H1 (cell line): ENCODE measurements at regions not wholly inside any gene's neighbourhood (a gene's known extent, or its start where the extent isn't known, plus 50 kb on each side); places are given as distances from the start of the nearest gene placed in this dataset.

ENCODE experiments used
- CHD7 ChIP-seq: fragments of 300-600 bp; sonication (generic); IDR thresholded peaks from 2 replicates; pipeline ENCODE4 v1.7.1; 2012; ENCODE audit warnings: low read length, moderate library complexity, mild to moderate bottlenecking, inconsistent platforms; ENCODE audit not compliant: insufficient replicate concordance
- POLR2A ChIP-seq, 2 experiments: IDR thresholded peaks; 1 replicate in 1 of 2; 2 replicates in 1 of 2; pipeline ENCODE4 v1.6.1; 2011; ENCODE audit warnings: low read depth in 2 of 2, low read length in 2 of 2, mild to moderate bottlenecking in 2 of 2; ENCODE audit errors: control extremely low read depth in 1 of 2

GRCh38 chr5:121175986-121176385 is 675.7 kb upstream of the FTMT start (continued):
- TF ChIP-seq CHD7 (no peak), POLR2A (IDR thresholded peaks at IDR 0.05; ENCODE audit: control extremely low read depth in 1 of 2, low read depth in 2 of 2, low read length in 2 of 2) (no peak)
